ENCODE measurements at regions not wholly inside any gene's neighbourhood (a gene's known extent, or its start where the extent isn't known, plus 50 kb on each side); places are given as distances from the start of the nearest gene placed in this dataset.

DNA sequence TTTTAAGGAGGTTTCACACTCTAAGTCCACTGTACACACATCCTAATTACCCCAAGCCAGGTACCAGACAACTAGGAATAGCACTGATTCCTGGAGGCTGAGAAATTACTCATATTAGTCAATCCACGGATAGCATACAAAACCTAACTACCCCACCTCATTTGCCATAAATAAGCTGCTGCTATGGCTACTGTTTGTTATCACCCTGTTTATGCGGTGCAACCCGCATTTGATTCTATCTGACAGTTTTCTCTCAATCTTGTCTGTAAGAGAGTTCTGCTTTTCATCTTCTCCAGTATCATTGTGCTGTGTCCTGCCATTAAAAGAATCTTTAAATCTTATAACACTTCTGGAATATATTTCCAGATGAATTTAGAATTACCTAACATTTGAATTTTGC is 1496.5 kb downstream of the PLA2G4A start:
- DNase-seq (ENCODE audit: low spot score): no peak

DNA sequence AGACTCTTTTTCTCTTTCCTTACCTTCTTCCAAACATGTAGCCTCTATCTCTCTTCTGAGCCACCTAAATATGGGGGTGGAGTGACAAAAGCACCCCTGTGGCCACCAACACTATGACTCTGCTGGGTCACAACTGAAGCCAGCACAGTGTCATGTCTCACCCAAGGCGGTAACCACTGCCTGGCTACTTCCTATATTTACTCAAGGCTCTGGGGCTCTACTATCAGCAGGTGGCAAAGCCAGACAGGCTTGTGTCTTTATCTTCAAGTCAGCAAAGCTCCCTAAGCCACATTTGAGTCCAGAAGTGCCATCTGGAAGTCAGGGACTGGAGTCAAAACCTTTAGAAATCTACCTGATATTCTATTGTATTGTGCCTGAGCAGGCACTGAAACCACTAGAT is 1515.2 kb downstream of the PLA2G4A start:
- DNase-seq (ENCODE audit: low spot score): no peak

DNA sequence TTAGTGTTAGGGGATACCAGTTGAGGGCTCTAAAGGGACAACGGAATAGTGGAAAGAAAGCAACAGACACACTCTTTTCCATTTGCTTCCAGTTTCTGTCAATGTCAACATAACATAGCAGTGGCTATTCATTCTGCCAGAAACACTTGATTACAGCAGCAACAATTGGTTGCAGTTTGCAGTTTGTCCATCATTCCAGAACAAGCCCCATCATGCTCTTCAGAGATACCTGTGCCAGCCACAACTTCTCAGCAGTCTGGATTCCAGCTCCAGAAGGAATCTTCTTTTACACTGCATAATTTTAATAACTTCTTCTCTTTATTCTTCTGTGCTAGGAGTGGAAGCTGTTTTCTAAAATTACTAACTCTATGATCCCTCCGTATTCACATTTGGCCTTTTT is 1521.4 kb downstream of the PLA2G4A start:
- DNase-seq (ENCODE audit: low spot score): no peak

DNA sequence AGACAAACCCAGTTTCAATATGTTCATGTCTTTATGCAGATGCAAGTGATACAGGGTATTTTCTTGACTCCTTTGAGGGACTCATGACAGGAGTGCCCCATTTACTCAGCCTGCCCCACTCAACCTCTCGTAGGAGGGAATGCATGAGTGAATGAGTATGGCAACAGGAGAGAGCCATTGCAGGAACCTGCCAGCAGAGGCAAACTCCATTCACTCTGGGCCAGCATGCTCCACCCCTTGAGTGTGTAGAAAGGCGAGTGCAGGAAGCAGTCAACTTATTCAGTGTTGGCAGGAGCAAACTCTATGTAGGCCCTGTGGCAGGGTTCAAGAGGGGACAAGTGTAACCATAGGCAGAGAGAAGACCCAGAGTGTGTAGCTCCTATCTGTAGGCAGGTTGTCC is 1526.3 kb downstream of the PLA2G4A start:
- no peak for DNase-seq (ENCODE audit: low spot score)

DNA sequence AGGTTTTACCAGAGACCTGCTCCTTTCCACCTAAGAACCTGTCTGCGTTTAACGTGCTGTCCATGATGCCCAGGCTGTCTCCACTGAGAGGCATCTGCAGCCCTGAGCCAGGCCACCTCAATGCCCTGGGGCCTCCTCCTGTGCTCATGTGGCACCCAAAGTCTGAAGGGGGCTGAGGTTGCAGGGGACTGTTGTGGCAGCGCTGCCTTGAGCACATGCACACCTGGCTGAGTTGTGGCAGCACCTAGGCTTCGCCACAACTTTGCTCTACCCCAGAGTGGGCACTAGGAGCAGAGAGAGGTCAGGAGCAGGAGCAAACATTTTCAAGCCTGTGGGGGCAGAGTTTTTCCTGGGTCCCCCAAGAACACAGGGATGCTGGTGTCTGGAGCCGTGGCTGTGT is 1527.1 kb downstream of the PLA2G4A start:
- no peak for DNase-seq (ENCODE audit: low spot score)

DNA sequence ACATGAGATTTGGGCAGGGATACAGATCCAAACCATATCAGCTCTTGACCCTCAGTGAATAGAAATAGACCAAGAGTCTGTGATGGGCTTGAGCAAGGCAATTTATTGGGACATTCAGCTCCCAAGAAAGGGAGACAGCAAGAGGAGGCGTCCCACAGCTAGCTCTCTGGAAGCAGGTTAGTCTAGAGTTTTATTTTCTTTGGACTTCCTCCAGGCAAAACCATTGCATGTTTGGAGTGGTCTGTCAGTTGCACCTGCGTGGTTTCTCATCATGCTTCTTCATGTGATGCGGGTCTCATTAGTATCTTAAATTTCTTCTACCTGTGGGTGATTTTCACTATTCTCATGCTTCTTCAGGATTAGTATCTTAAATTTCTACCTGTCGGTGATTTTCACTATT is 1530.6 kb downstream of the PLA2G4A start:
- no peak for DNase-seq (ENCODE audit: low spot score)

DNA sequence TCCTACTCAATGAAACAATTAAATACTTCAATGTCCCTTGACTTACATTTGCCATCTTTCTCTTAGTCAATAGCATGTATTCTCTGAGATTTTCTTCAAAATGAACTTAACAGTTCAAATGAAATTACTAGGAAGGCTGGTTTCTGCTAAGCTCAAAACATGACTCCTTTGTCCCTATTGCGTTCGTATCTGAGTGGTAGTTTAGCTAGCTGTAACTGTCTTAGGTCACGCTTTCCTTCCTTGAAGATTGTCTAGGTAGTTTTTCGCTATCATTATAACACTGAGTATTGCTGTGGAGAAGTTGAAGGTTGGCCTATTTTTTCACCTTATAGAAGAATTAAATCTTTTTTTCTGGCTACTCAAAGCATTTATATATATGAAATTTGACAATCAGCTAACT is 1535.2 kb downstream of the PLA2G4A start:
- DNase-seq (ENCODE audit: low spot score): no peak

DNA sequence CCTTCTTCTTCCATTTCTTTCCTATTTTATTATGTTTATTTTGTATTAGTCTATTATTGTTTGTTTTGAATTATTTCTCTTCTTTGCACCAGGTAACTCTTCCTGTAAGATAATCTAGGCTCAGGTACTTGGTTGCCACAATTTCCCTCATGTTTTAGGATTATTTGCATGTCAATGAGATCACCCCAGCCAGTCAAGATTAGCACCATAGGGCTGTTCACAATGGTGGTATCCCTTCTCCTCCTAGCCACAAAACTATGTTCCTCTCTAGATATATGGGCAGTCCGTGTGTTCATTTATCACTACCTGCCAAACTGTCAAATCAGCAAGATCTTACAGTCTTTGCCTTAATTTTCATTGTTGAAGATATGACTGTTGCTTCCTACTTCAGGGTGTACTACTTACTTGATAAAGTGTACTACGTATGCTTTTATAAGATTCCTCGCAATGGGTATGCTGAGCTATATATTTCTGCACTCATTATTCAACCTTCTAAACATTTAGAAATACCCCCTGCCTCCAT is 1536.2 kb downstream of the PLA2G4A start:
- DNase-seq (ENCODE audit: low spot score): no peak

DNA sequence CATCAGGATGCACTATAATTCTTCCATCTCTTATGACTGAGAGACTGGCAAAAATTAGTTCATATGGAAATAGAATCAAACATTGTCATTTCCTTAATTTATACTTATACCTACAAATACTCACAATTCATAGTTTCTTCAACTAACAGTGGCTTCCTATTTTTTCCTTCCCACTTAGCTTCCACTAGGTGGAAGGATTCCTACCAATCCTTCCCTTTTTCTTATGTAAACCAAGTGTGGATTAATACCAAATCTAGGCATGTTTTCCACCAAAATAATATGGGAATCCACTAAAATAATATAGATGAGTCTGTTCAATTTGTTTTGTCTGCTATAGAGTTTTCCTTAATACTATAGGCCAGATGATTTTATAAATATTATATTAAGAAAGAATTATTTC is 1537.1 kb downstream of the PLA2G4A start:
- no peak for DNase-seq (ENCODE audit: low spot score)

DNA sequence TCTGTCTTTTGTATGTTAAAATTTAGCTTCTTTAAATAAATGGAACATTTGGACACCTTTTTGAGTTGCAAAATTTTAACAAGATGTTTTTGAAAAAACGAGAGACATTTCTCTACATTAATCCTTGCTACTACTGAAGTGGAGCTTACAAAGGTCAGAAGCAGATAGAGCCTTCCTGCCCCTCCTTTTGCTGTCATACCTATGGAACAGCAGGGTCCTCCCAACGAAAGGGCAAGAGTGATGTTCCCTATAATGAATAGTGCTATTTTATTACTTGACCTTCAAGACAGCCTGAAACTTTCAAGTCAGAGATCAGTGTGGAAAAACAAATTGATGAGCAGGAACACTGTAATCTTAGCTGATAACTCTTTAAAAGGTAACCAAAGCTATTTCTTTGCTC is 1538.9 kb downstream of the PLA2G4A start:
- no peak for DNase-seq (ENCODE audit: low spot score)

DNA sequence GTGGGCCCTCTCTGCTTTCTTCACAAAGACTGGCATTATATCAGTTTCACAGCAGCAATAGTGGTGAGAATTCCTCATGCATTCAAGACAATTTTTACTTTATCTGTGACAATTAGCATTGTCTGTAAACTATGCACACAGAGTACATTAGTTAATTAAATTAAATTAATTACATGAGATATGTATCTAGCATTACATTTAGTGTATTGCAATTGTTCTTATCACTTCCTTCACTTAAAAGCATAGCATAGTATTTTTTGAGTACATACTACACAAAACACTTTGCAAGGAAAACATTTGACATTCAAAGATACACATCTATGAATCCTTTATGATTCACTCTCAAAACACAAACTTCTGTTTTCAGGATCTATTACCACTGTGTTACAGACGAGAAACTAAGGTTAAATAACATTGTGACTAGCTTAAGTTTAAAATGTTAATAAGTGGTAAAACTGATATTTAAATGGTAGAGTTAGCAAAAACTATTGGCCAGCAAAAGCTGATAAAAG is 1542.6 kb downstream of the PLA2G4A start:
- DNase-seq (ENCODE audit: low spot score): no peak

DNA sequence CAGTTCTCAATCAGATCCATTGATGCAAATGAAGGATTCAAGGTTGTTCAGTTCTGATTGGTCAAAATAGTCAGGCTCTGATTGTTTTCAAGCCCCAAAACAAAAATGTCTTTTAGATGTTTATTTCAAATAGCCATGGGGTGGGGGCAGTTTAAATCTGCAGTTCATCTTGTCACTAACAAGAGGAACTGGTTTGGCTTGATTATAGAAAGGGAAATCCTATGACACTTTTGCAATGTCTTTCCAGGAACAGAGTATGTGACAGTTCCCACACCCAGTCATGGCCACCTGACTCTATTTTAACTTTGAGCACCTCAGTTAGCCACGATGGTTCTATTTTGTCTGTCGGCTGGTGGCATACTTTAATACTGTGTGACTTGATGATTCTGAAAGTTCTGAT is 1544.1 kb downstream of the PLA2G4A start:
- DNase-seq (ENCODE audit: low spot score): no peak

DNA sequence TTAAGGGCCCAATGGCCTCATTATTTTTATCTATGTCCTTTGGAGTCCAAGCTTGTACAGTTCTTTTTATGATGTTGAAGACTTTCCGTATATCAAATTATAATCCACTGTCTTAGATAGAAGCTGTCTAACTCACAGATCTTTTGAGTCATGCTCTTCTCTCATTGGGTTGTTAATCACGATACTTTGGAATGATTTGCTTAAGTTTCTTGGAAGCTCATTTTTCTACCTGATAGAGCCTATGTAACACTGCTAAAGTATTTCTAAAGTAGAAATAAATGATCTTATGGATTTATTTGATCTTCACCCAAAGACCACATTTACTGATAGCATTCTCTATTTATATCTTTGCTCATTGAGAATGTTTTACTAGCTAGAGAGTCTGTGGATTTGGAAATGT is 1554.1 kb downstream of the PLA2G4A start:
- no peak for DNase-seq (ENCODE audit: low spot score)

DNA sequence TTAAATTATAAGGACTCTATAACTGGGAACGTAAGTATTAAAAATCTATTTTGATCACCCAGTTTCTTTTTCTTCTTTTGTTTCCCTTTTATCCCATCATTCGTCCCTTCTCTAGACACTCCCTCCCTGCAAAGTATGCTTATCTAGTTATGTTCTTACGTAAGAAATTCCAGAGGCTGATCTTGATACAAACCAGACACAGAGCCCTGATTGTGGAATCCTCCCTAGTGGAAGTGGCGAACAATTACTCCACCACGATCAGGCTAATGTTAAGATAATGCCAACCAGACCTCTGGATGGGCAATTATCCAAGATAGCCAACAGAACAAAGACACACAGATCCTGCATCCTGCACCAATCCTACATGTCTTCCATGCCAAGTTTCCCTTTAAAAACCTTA is 1557.4 kb downstream of the PLA2G4A start:
- DNase-seq (ENCODE audit: low spot score): no peak

DNA sequence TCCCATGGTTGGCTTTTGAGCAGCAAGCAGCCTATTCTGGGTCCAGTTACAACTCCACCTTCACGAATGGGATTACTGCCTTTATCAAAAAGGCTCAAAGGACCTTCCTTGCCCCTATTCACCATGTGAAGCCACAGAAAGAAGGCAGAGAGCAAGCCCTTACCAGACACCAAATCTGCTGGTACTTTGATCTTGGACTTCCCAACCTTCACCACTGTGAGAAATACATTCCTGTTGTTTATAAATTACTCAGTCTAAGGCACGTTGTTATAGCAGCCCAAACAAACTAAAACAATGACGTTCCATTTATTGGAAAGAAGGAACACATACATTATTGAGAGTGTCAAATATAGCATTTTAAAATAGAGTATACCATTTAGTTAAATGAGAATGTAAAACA is 1557.9 kb downstream of the PLA2G4A start:
- no peak for DNase-seq (ENCODE audit: low spot score)

DNA sequence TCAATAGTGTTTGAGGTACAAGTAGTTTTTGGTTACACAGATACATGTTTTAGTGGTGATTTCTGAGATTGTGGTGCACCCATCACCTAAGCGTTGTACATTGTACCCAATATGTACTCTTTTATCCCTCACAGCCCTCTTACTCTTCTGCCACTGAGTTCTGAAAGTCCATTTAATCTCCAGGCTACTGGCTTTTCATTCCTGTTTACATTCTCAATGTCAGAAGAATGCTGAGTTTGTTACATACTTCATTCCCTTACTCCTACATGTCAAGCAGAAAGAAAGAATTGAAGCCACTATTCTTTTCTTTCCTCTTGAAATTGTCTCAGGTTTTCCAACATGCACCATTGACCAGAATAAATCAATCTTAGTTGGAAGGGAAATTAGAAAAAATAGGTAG is 1565.9 kb downstream of the PLA2G4A start:
- no peak for DNase-seq (ENCODE audit: low spot score)

DNA sequence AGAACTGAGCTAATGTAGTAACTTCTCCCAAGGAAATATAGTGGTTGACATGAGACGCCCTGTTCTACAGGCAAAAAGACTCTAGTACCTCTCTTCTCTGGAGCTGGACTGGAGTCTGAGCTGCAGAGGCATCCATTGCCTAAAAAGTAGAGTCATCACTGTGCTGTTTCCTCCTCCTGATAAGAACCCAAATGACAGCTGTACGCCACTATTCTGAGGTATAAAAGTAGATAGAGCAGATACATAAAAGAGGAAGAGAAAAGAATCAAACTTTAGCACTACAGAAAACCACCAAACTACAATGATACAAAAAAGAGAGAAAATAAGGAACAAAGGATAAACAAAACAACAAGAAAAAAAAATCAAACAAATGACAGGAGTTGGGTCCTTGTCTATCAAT is 1568.8 kb downstream of the PLA2G4A start:
- DNase-seq (ENCODE audit: low spot score): no peak

DNA sequence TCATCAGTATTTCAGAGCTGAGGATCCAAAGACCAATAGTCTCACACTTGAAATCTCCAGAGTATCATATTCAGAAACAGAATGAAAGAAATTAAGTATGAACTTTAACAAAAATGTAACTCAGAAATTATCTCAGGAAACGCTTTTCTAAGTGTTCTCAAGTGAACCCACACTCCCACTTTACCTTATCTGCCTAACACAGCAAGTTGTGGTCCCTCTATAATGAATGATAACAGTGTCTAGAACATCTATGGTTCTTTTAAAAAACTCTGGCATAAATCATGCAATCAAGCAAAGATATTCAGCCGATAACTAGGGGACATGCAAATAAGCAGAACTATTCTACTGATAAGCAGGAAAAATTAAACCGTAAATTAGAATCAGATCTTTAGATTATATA is 1574.2 kb downstream of the PLA2G4A start:
- DNase-seq (ENCODE audit: low spot score): no peak

DNA sequence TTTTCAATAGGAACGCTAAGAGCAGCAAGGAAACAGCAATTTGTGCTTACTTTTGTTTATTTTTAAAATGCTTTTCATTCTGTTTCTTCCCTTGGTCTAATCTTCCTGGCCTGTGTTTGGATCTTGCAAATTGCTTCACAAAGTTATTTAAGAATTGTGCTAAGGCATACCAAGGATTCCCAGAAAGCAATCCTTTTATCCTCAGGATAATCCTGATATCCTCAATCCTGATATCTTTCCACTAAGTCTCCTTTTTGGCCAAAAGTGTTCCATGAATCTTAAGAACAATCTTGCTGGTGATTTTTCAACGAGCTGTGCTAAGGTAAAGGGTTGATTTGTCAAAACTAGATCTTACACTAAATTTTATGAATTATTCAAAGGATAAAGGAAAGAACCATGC is 1577.9 kb downstream of the PLA2G4A start:
- no peak for DNase-seq (ENCODE audit: low spot score)

DNA sequence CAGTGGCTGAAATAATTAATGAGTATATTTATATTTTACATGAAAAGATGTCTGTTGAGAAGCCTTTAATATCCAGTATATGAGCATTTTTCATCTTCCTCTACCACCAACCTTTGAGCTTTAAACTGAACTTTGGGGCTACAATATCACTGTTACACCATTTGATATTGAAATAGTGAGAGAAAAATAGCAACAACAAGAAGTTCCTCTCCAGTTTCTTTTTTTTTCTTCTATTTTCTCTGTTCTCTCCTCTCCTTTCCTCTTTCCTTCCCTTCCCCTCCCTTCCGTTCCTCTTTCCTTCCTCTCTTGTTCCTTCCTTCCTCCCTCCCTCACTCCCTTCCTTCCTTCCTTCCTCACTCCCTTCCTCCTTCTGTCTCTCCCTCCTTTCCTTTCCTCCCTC is 1591.4 kb downstream of the PLA2G4A start:
- DNase-seq (ENCODE audit: low spot score): no peak

DNA sequence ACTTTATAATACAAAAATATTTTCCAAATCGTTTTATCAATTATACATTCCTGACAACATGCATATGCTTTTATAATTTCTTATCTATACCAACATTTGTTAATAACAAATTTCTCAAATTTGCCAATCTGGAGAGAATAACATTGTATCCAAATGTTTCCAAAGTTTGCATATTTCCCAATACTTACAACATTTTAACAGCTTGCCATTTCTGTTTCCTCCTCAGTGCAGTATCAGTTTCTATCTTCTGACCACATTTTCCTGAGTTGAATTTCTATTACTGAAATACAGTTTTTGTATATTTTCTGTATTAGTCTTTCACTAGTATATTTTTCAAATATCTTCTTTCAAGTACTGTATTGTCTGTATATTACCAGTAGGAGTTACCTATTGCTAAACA is 1594.3 kb downstream of the PLA2G4A start:
- no peak for DNase-seq (ENCODE audit: low spot score)

DNA sequence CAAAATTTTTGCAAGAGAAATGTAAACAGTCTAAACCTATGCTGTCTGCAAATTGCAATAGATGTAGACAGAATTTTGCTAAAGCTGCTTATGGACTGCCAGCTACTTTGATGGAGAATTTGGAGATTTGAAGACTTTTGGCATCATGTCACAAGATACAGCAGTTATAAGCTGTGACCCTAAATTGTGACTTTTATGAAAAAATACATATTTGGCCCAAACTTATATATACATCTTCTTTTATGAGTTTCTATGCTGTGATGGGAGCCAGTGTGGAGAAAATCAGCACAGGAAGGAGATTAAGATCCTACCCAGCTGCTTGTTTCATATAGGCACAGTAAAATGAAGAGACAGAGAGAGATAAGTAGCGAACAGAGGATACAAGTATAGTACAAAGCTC is 1595.4 kb downstream of the PLA2G4A start:
- DNase-seq (ENCODE audit: low spot score): no peak

DNA sequence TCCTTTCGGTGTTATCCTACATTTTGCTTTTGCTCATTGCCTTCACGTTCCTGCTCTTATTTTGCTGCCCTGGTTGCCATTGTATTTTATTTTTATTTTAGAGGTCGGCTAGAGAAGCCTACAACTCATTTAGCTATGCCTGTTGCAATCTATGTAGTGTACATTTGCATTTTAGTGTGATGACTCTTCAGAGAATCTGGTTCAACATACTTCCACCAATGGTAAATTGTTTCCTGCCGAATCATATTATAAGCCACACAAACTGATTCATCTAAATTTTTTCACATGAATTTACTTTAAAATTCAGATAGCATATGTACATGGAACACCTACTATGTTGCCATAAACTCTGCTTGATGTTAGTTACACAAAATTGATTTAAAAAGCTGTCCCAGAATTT is 1596.9 kb downstream of the PLA2G4A start:
- no peak for DNase-seq (ENCODE audit: low spot score)

DNA sequence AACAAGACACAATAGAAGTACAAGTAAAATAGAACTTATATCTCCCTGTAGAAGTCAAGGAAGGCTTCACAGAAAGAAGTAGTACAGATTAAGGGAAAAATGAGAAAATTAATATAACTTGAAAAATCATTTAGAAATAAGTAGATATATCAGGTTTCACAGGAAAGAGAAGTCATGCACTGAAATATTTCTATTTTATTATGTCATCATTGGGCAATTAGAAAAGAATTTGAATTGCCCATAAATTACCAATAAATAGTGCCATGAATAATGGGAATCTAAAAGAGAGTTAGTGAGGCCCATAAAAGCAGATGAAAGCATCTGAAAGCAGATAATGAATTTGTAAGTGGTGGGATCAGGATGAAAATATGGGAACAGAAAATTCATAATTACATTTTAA is 1597.8 kb downstream of the PLA2G4A start:
- DNase-seq (ENCODE audit: low spot score): no peak

DNA sequence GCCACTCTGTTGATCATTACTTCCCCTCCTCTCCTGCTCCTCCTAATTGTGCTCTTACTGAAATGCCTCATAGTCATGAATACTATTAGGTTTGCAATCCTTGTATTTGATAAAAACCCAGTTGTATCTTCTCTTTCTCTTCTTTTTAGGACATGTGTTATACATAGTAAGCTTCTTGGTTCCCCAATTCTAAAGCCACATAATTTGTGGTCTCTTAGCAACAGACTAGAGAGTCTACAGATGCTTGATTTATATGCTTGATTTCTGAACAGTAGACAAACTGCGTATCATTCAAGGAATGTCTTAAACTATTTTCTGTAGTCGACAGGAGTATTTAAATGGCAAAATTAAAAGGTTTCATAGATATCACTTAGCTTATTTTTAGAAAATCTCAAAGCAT is 1598.9 kb downstream of the PLA2G4A start:
- DNase-seq (ENCODE audit: low spot score): no peak

Measured in D341Med (cell line).